NCI-H146 (cell line): ENCODE measurements at regions not wholly inside any gene's neighbourhood (a gene's known extent, or its start where the extent isn't known, plus 50 kb on each side); places are given as distances from the start of the nearest gene placed in this dataset.

ENCODE experiments used
- DNase-seq: peaks from one replicate; lab custom pipeline; 2025; lab: John Stamatoyannopoulos, UW

- DNase-seq: no peak
Observed at GRCh38 chr6:8530785-8531435, 95.6 kb upstream of the SLC35B3 start.

GRCh38 chr6:8529250-8529649 is 93.9 kb upstream of the SLC35B3 start:
- DNase-seq: no peak

- no peak for DNase-seq
Observed at GRCh38 chr6:8527818-8528217, 92.5 kb upstream of the SLC35B3 start.

GRCh38 chr6:8526624-8527023 is 91.3 kb upstream of the SLC35B3 start:
- DNase-seq: peak; percentile 51

GRCh38 chr6:8525370-8525769 is 90.0 kb upstream of the SLC35B3 start:
- no peak for DNase-seq

GRCh38 chr6:8513174-8513573 is 77.8 kb upstream of the SLC35B3 start:
- peak; percentile 39 for DNase-seq

- DNase-seq: no peak
Observed at GRCh38 chr6:8507286-8507685, 71.9 kb upstream of the SLC35B3 start.

- no peak for DNase-seq
Observed at GRCh38 chr6:8506126-8506525, 70.8 kb upstream of the SLC35B3 start.

GRCh38 chr6:8499540-8499939 is 64.2 kb upstream of the SLC35B3 start:
- DNase-seq: peak; percentile 3

GRCh38 chr6:8494730-8495129 is 59.4 kb upstream of the SLC35B3 start:
- DNase-seq: no peak

- DNase-seq: no peak
Observed at GRCh38 chr6:8492536-8493133, 57.3 kb upstream of the SLC35B3 start.
